CD4-positive, alpha-beta T cell (primary cell): ENCODE measurements at regions not wholly inside any gene's neighbourhood (a gene's known extent, or its start where the extent isn't known, plus 50 kb on each side); places are given as distances from the start of the nearest gene placed in this dataset.

ENCODE experiments used
- ATAC-seq: fragments of 200-7000 bp; cut with Tn5 transposase; one replicate; pipeline ENCODE4 v1.10.0; 2022; ENCODE audit warnings: mild to moderate bottlenecking; ENCODE audit not compliant: poor library complexity
- CTCF ChIA-PET: fragments of 350-600 bp; sonication (Branson Sonifier 250); formaldehyde crosslinking; loops from one replicate; lab custom pipeline; 2021; ENCODE audit warnings: antibody characterized with exemption, inconsistent platforms; lab: Charles Lee
- POLR2A ChIA-PET: fragments of 350-600 bp; sonication (Branson Sonifier 250); formaldehyde crosslinking; loops from one replicate; lab custom pipeline; 2021; ENCODE audit warnings: antibody characterized with exemption, inconsistent platforms; lab: Charles Lee
- DNase-seq, 14 experiments: peaks; one replicate each; pipeline ENCODE4 v3.0.0-alpha.2; 2013 to 2020; ENCODE audit warnings: mixed read lengths in 2 of 14
- H3K27ac ChIP-seq, 2 donors: one replicate each; pipeline versions ENCODE4 v1.5.1 to v1.7.0; 2013; ENCODE audit warnings: low read length in 2 of 2, low read depth in 1 of 2, mild to moderate bottlenecking in 1 of 2
- H3K27me3 ChIP-seq, 2 experiments: 1 replicate in 1 of 2; 2 replicates in 1 of 2; pipeline versions ENCODE4 v1.6.1 to v1.7.0; 2013; ENCODE audit warnings: low read length in 2 of 2, control low read depth in 1 of 2, mild to moderate bottlenecking in 1 of 2, moderate library complexity in 1 of 2; ENCODE audit not compliant: insufficient read depth in 2 of 2, control insufficient read depth in 1 of 2
- H3K36me3 ChIP-seq: one replicate; pipeline ENCODE4 v1.6.1; 2013; ENCODE audit warnings: low read length, control low read depth; ENCODE audit not compliant: insufficient read depth
- H3K4me1 ChIP-seq: one replicate; pipeline ENCODE4 v1.6.1; 2013; ENCODE audit warnings: low read length, control low read depth; ENCODE audit not compliant: insufficient read depth
- H3K4me3 ChIP-seq: one replicate; pipeline ENCODE4 v1.5.1; 2013; ENCODE audit warnings: mild to moderate bottlenecking, low read length, moderate library complexity
- H3K9me3 ChIP-seq, 2 experiments: 1 replicate in 1 of 2; 2 replicates in 1 of 2; pipeline versions ENCODE4 v1.6.1 to v1.7.0; 2013; ENCODE audit warnings: low read length in 2 of 2, mild to moderate bottlenecking in 2 of 2, control low read depth in 1 of 2, moderate library complexity in 1 of 2; ENCODE audit not compliant: control insufficient read depth in 1 of 2, insufficient read depth in 1 of 2
- H3K27ac Mint-ChIP-seq: one replicate; pipeline ENCODE4 v1.8.0; 2020; ENCODE audit warnings: mixed read lengths
- H3K27me3 Mint-ChIP-seq: one replicate; pipeline ENCODE4 v1.8.0; 2021; ENCODE audit warnings: mixed read lengths
- H3K36me3 Mint-ChIP-seq: one replicate; pipeline ENCODE4 v1.8.0; 2021; ENCODE audit warnings: low read depth, mixed read lengths
- H3K4me1 Mint-ChIP-seq: one replicate; pipeline ENCODE4 v1.8.0; 2021; ENCODE audit warnings: low read depth, mixed read lengths
- H3K4me3 Mint-ChIP-seq: one replicate; pipeline ENCODE4 v1.8.0; 2020; ENCODE audit warnings: mild to moderate bottlenecking, mixed read lengths
- H3K9me3 Mint-ChIP-seq: one replicate; pipeline ENCODE4 v1.8.0; 2020; ENCODE audit warnings: mixed read lengths
- intact Hi-C, 2 experiments: fragments of 100-400 bp; cut with DNase I in 1 of 2; cut with micrococcal nuclease in 1 of 2; formaldehyde crosslinking; loops; one replicate each; pipeline versions ENCODE4 v1.15.1 to v1.9.0; 2023 to 2025; cut with DNase I, micrococcal nuclease
- TF ChIP-seq, protein P1 (sequence below): fragments of 200-600 bp; IDR thresholded peaks from one replicate; pipeline ENCODE4 v1.8.0; 2022; ENCODE audit warnings: antibody characterized with exemption, mild to moderate bottlenecking

DNA sequence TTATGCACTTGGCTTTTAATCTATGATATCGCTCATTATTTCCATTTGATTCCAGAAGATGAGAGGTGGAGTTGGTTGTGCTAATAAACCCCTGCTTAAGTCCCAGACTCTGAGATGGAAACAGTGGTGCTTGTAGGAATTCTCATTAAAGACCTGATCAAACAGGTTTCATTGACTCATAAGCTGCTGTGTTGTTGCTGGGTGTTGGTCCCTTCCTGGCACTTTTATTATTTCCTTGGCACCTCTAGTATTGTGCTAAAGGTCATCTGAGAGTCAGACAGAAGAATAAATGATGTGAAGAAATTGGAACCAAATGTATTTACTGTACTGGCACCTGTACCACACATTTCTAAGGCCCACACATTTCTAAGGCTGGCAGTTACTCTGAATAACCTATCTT lies 544.7 kb upstream of the NR3C2 start:
- ChIA-PET CTCF (no interaction called here), POLR2A (no interaction called here)
- no peaks in the 10 kb centered on the region for H3K27me3 ChIP-seq
- no peaks in the 10 kb centered on the region for H3K4me1 ChIP-seq
- Mint-ChIP-seq H3K4me3 (no peak overlapping the region), H3K9me3 (peaks cover 3% of the 10 kb centered on the region), H3K4me1 (no peaks in the 10 kb centered on the region), H3K27ac (no peak overlapping the region), H3K36me3 (no peaks in the 10 kb centered on the region), H3K27me3 (no peaks in the 10 kb centered on the region)
- ATAC-seq (no peak), DNase-seq (no peak)
- no peak overlapping the region for H3K4me3 ChIP-seq
- TF ChIP-seq, protein P1, sequence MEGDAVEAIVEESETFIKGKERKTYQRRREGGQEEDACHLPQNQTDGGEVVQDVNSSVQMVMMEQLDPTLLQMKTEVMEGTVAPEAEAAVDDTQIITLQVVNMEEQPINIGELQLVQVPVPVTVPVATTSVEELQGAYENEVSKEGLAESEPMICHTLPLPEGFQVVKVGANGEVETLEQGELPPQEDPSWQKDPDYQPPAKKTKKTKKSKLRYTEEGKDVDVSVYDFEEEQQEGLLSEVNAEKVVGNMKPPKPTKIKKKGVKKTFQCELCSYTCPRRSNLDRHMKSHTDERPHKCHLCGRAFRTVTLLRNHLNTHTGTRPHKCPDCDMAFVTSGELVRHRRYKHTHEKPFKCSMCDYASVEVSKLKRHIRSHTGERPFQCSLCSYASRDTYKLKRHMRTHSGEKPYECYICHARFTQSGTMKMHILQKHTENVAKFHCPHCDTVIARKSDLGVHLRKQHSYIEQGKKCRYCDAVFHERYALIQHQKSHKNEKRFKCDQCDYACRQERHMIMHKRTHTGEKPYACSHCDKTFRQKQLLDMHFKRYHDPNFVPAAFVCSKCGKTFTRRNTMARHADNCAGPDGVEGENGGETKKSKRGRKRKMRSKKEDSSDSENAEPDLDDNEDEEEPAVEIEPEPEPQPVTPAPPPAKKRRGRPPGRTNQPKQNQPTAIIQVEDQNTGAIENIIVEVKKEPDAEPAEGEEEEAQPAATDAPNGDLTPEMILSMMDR: no peak
- intact Hi-C loops: no loop called here
- no peaks in the 10 kb centered on the region for H3K36me3 ChIP-seq
- H3K9me3 ChIP-seq: peaks cover 0 to 8% of the 10 kb centered on the region in 2 experiments
- H3K27ac ChIP-seq: no peak overlapping the region

DNA sequence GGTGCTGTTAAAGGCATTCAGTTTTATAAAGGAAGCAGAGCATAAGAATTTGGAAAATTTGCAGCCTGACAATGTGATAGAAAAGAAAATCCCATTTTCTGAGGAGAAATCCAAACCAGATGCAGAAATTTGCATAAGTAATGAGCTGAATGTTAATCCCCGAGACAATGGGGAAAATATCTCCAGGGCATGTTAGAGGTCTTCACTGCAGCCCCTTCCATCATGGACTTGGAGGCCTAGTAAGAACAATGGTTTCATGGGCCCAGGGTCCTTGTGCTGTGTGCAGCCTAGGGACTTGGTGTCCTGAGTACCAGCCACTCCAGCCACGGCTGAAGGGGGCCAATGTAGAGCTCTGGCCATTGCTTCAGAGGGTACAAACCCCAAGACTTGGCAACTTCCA lies 542.7 kb upstream of the NR3C2 start:
- no peaks in the 10 kb centered on the region for H3K4me1 ChIP-seq
- DNase-seq (no peak), ATAC-seq (no peak)
- Mint-ChIP-seq H3K27ac (no peak overlapping the region), H3K4me3 (no peak overlapping the region), H3K36me3 (no peaks in the 10 kb centered on the region), H3K4me1 (no peaks in the 10 kb centered on the region), H3K27me3 (no peaks in the 10 kb centered on the region), H3K9me3 (peaks cover 3% of the 10 kb centered on the region)
- H3K27ac ChIP-seq: no peak overlapping the region
- H3K27me3 ChIP-seq: no peaks in the 10 kb centered on the region
- peaks cover under 1 to 8% of the 10 kb centered on the region in 2 experiments for H3K9me3 ChIP-seq
- H3K4me3 ChIP-seq: no peak overlapping the region
- POLR2A ChIA-PET: no interaction called here
- TF ChIP-seq, protein P1: no peak
- intact Hi-C loops: no loop called here
- CTCF ChIA-PET: no interaction called here
- H3K36me3 ChIP-seq: no peaks in the 10 kb centered on the region

DNA sequence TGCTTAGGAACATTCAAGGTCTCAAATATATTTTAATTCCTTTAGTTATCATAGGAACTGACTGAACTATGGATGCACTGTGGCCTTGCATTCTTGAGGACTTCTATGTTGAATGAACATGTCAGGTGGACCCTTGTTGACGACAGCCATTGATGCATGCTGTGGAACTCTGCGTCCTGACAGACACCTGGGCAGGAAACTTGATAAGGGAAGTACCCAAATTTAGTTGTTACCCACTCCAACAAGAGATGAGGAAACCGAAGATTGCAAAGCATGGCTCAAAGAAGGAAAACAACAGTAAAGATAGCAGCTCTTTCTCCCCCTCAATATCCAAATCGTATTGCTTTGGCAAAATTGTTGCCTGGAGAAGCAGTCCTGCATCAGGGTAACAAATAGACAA lies 540.0 kb upstream of the NR3C2 start:
- H3K4me1 Mint-ChIP-seq: no peaks in the 10 kb centered on the region
- H3K27me3 ChIP-seq: no peaks in the 10 kb centered on the region
- no peaks in the 10 kb centered on the region for H3K36me3 ChIP-seq
- intact Hi-C loops: no loop called here
- POLR2A ChIA-PET: no interaction called here
- H3K4me3 Mint-ChIP-seq: no peak overlapping the region
- H3K4me3 ChIP-seq: no peak overlapping the region
- no peaks in the 10 kb centered on the region for H3K36me3 Mint-ChIP-seq
- peaks cover 3% of the 10 kb centered on the region for H3K9me3 Mint-ChIP-seq
- CTCF ChIA-PET: no interaction called here
- DNase-seq (no peak), ATAC-seq (no peak)
- peaks cover 3 to 8% of the 10 kb centered on the region in 2 experiments for H3K9me3 ChIP-seq
- TF ChIP-seq, protein P1: no peak
- H3K4me1 ChIP-seq: no peaks in the 10 kb centered on the region
- no peaks in the 10 kb centered on the region for H3K27me3 Mint-ChIP-seq
- H3K27ac Mint-ChIP-seq: no peak overlapping the region
- no peak overlapping the region for H3K27ac ChIP-seq
